ENCODE measurements at regions not wholly inside any gene's neighbourhood (a gene's known extent, or its start where the extent isn't known, plus 50 kb on each side); places are given as distances from the start of the nearest gene placed in this dataset.

DNA sequence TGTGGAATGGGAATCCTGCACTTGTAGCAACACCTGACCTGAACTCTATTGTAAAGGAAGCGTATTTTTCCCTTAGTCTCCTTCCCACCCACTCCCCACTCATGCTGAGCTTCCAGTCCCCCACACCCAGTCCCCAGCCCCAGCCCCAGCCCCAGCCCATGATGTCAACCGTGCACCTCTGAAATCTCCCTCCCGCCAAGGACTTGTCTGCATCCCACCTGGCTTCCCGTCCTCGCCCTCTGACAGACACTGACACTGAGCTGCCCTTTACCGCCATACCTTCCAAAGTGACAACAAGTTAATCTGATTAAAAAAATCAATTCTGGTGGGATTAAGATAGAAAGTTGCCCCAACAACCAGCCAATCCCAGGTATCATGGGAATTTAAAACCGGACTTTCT lies 213.6 kb upstream of the CELF4 start:
- no peak for FAIRE-seq

DNA sequence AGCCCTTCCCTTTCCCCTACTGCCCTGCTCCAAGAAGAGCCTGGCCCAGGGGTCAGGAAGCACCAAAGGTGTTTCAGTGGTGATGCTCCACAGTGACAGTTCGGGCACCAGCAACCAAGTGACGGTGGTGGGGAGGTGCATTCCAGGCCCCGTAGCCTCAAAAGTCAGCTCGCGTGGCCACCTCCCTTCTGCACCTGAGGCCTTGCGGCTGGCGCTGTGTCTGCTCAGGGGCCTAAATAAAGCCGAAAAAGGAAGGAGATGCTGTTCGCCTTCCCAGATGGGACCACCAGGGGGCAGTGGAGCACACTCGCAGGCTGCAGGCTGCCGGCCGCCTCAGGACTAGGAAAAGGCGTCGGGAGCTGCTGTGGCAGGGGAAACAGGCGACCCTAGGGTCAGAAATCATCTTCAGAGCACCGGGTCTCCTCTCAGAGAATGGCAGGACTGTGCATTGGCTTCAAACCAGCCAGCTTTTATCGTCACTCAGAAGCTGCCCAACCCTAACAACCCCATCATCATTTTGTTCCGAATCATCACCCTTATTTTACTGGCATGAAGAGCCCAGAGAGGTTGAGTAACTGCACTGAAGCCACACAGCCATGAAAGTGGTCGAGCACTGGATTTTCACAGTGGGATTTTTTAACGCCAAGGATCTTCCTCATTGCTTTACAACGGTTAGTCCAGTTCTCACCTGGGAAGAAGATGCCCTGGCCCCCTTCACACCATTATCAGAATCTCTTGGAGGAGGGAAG lies 213.0 kb upstream of the CELF4 start:
- DNase-seq (ENCODE audit: insufficient read length, low spot score) (peak; percentile 35), FAIRE-seq (no peak)

More for the DNA sequence above, 213.6 kb upstream of the CELF4 start:
- DNase-seq (ENCODE audit: insufficient read length, low spot score) = no peak

DNA sequence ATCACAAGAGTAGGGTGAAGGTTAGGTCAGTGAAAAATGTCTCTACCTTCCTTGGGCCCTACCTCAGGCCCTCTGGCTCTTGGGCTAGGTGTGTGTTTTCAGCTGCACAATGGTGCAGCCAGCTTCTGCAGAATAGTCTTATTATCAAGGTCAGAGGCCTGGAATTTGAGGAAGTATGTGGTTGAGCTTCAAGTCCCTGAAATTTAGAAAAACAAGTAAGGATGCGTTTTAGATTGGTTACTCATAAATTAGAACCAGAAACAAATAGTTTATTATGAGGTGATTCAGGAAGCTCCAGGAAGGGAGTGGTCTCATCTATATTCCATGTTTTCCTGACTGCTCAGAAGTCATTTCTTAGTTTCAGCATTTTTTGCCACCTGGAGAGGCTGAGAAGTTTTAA lies 204.2 kb upstream of the CELF4 start:
- no peak for DNase-seq (ENCODE audit: insufficient read length, low spot score)
- no peak for FAIRE-seq

DNA sequence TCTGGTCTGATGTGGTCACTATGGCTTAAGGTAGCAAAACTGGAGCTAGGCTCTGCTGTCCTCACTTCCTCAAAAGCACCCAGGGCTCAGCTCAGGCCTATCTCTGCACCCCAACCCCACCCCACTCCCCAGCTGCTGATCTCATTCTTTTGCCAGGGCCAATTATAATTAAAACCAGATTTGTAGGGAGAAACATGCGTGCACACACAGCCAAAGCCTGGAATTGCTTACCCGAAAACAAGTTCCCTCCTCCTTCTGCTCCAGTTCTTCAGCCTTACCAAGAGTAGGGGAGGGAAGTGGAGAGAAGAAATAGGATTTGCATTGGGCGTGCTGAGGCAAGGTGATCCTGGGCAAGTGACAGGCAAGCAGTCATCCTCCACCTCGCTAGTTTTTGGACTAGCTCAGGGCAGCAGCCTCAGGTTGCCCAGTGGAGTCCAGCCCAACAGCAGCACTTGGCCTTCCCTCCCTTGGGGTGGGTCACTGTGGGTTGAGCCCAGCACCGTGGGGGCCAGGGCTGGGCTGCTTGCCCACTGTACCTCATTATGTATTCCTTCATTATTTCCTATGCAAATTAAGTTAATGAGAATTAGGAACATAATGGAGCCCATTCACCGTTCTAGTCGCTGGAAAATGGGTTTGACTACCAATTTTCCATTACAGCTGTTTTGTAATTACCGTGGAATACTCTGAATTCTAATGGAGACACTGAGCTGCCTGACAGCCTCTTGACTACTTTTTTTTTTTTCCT lies 199.1 kb upstream of the CELF4 start:
- no peak for DNase-seq (ENCODE audit: insufficient read length, low spot score)
- FAIRE-seq = no peak

DNA sequence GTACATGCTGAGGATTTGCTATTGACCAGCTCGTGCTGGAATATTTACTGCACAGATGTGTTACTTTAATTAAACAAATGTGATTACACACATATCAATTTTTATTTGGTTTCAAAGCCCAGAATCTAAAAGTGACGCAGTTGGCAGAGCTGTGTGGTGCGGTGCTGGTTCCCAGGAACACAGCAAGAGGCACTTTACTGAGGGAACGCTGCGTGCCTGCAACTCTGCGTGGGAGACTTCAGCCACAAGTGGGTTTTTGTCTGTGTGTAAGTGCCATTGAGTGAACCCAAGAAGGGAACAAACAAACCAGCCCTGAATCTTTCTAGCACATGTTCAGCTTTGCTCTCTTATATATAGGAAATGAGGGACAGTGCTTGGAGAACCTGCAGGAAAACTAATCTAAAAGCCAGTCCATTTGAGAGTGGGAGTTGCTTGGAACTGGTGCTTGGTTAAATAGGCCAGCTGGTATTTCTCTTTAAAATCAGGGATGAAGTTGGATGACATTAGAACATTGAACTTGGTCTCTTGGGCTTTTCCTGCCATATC lies 196.6 kb upstream of the CELF4 start:
- FAIRE-seq = no peak

DNA sequence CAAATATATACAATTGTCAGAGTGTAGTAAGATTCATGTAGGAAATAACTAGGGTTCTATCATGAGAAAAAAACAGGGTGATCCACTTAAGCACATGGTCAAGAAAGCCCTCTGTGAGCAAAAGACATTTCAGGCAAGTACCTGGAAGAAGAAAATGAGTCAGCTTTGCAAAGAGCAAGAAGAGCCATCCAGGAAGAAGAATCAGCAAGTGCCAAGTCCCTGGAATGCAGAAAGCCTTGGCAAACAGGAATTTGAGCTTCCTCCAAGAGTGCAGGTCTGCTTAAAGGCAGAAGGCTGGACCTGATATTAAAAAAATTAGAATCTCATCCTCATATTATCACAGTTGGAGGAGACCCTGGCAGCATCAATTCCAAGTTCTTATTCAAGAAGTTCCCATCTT lies 188.5 kb upstream of the CELF4 start:
- FAIRE-seq = no peak
- no peak for DNase-seq (ENCODE audit: insufficient read length, low spot score)

More for the DNA sequence above, 196.6 kb upstream of the CELF4 start:
- DNase-seq (ENCODE audit: insufficient read length, low spot score) = no peak

DNA sequence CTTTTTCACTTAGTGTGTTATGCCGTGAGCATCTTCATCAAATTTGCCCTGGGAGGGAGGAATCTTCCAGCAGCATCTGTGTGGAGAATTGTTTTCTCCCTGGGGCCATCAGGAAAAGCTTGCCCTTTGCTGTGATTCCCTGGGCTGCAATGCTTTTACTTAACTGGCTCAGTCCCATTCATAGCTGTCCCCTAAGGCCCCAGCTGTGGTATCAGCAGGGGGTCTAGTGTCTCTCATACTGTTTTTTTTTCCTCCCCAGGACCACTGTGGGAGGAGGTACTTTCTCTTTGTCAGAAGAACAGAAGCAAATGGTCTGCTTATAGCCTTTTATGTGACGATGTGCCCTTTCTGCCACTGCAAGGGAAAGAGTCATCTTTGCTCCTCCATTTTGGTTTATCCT lies 176.8 kb upstream of the CELF4 start:
- FAIRE-seq (no peak), DNase-seq (ENCODE audit: insufficient read length, low spot score) (no peak)

DNA sequence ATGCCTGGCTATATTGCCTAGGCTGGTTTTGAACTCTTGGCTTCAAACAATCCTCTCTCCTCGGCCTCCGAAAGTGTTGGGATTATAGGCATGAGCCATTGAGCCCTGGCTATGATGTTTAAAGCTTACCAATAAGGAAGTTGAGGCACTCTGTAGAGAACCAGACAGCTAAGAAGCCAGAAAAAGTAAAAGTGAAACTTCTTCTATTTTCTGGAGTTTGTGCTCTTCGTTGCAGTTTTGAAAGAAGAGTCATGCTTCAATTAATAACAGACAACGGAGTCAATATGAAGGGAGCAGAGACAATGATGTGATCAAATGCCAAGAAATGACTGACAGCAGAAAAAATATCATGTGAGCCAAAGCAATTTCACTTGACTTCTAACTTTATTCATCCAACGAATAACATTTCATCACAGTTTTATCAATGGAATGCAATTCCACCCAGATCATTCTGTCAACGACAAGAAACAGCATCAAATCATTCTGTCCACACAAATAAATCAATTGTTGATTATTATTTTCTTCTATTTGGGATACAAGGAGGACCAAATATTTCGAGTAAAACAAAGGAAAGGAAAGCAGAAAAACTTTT lies 175.5 kb upstream of the CELF4 start:
- DNase-seq (ENCODE audit: insufficient read length, low spot score) (no peak), FAIRE-seq (no peak)

DNA sequence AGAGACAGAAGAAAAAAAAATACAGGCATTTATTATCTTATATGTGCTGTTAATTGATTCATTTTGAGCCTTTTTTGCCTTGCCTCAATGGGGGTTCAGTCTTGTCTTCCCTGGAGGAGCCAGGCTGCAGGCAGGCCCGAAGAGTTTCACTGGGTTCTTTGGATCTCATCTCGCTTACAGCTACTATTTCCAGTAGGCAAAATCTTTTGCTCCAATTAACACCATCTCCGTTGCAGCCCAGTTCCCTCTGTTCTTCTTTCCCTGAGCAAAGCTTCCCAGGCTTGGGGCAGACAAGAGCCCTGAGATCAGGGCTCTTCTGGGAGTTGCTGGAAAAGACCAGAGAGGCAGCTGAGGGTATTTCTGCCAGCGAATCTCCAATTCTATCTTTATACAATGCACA lies 168.8 kb upstream of the CELF4 start:
- FAIRE-seq = no peak
- no peak for DNase-seq (ENCODE audit: insufficient read length, low spot score)

DNA sequence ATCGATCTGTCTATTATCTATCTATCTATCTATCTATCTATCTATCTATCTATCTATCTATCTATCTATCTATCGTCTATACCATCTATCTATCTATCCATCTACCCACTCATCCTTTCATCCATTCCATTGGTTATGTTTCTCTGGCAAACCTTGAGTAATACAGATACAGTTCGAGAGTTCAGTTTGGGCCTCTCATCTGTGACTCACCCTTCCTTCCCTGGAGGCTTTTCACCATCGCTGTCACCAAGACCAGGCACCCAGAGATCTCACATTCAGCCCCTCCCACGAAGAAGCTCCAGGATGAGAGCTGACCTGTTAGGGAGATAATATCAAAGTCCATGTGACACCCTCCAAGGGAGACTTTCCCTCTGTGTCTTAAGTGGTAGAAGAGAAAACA lies 164.1 kb upstream of the CELF4 start:
- DNase-seq (ENCODE audit: insufficient read length, low spot score) (no peak), FAIRE-seq (no peak)

DNA sequence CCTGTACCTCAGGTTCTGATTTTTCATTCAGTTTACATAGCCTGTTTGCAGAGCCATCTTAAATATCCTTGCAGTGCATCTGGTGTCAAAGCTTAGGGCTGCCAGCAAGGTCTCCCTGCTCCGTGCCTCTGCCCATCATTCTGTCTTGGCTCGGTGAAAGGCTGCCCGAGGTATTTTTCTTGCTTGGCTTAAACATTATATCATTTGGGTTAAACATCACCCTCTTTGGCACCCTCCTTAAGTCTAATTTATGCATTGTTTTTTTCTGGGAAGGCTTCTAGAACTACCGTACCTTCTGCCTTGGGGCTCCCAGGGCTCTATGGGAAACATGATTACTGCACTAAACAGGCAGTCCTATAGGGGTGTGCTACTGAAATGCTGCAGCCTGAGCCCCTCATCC lies 158.6 kb upstream of the CELF4 start:
- FAIRE-seq (no peak), DNase-seq (ENCODE audit: insufficient read length, low spot score) (no peak)

DNA sequence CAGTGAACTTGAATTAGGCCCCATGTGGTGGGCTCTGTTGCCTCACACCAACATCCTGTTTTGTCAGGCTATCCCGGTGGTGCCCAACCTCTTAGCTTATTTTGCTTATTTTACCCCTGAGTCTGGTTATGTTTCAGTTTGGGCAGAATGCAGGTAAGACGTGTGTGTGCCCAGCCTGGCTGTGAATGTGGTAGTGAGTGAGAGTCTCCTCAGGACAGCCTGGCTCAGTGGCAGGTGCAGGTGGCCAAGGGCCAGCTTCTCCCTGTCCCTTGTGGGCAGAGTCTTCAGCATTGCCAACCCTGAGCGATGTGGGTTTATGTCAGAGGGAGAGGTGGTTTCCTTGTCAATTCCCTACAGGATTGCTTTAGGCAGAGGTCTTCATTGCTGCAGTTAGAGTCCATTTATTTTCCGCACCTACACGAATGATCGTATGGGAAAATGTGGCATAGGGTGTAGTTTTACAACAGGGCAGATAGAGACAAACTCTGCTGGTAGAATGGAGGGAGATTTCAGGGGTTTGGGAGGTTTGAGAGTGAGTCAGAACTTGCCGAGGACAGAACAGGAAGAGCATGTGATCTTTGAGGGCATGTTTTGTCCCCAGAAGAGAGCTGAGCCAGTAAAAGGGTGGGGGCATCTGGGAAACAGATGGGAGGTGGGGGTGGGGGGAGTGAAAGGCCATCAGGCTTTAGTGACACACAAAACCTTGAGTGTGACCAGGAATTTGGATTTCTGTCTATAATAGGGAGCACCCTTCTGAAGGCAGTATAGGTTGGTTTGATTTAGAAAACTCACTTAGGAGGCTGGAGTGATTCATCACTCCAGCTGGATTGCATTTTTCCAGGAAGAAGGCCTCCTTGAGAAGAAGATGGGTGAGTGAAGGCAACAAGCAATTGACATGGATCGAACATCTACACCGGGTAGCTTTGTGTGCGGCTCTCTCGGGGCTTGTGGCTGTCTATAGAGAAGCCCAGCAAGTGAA lies 156.2 kb upstream of the CELF4 start:
- FAIRE-seq (no peak), DNase-seq (ENCODE audit: insufficient read length, low spot score) (no peak)

DNA sequence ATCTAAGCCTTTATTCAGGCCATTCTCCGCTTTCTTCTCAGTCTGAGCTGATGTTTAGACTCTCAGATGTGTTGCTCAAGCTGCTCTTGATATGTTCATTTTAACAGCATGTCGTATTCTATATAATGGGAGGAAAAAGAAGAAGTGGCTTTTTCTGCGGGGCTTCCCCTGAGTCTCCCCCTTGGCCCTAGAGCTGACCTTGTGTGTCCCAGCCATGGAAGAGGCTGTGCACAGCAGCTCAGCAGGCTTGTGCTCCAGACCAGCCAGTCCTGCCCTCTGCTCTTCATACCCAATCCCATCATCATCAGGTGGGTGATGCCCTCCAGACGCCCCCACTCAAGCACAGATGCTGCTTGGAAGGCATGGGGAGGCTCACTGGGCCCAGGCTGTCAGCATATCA lies 155.1 kb upstream of the CELF4 start:
- DNase-seq (ENCODE audit: insufficient read length, low spot score) (no peak), FAIRE-seq (no peak)

DNA sequence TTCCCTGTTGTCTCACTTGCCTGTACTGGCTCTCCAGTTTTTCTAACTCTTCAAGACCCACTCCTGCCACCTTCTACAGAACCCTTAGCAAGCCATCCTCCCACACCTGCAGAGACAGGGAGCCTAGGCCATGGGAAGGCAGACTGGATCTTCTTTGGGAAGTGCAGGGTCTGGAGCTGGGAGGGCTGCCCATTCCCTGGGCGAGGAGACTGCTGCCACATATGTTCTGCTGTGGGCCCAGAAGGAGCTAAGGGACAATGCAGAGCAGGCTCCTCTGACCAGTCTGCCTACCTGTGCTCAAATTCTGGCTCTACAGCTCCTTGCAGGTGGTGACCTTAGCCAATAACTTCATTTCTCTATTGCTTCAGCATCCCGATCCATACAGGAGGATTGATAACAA lies 152.1 kb upstream of the CELF4 start:
- DNase-seq (ENCODE audit: insufficient read length, low spot score) (no peak), FAIRE-seq (no peak)

DNA sequence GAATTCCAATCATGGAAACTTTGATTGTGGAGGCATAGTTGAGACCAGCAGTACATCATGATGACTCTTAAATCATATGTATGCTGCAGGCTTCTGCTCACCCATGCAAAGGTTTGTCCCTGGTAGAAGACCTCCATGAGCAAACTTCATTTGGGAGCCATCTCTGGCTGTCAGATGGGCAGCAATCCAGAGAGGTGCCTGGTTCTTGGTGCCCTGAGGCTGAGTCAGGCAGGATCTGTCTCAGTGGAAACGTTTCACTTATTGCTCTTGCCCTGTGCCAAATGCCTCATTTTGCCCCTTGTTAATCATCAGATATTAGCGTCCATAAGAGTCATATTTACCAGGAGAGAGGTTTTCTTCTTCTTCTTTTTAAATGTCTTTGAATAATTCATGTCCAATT lies 151.5 kb upstream of the CELF4 start:
- no peak for FAIRE-seq
- no peak for DNase-seq (ENCODE audit: insufficient read length, low spot score)

DNA sequence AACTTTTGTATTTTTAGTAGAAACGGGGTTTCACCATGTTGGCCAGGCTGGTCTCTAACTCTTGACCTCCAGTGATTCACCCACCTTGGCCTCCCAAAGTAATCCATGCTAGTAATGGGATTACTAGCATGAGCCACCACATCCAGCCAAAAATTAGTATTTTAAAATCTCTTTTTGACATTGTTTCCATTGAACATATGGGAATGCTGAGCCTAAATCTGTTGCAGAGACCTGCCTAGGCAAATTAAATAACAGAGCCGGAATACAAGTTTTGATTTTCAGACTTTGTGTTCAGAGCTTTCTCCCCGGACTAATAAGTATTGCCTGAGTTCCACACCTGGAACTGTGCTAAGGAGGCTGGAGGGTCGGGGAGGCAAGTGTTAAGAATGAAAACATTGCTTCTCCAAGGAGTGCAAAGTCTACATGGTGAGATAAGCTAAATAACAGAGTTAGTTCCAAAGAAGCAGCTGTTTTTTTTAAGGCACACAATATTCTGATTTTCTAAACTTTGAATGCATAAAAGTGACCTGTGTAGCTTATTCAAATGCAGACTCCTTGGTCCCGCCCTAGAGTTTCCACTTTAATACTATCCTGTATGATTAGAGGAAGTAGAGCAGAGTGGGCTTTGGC lies 150.6 kb upstream of the CELF4 start:
- DNase-seq (ENCODE audit: insufficient read length, low spot score) = no peak
- FAIRE-seq = no peak

DNA sequence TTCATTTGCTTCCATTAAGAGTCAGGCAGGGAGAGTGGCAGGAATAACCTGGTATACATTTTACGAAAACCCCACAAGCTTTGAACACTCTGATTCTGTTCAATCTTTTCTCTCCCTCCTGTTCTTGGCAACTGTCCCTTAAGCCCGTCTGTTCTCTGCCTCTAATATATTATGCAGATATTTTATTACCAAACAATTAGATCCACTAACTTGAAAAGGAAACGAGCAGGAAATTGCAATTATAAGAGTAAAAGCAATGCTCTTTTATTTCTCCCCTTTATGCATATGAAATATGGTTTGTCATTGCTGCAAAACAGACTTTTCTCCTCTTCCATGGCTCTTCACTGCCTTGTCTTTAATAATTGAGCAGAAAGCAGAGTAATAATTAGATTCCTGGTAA lies 149.1 kb upstream of the CELF4 start:
- no peak for DNase-seq (ENCODE audit: insufficient read length, low spot score)
- no peak for FAIRE-seq

DNA sequence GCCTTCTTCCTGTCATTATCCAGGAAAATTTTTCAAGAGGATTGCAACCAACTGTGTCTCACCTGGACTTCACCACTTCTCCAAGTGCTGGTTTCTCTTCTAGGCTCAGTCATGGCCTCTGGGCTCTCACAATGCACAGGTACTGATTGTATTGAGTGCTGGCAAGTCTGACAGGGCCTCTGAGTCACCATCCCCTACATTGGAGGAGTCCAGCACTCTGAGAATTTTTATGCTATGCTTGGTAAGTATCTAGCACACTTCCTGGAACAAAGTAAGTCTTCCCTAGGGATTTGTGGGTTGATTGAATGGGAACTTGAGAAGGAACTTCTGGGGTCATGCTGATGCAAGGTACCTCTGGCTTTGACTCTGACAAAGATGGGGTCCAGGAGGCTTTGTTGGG lies 147.2 kb upstream of the CELF4 start:
- no peak for DNase-seq (ENCODE audit: insufficient read length, low spot score)
- FAIRE-seq = no peak

DNA sequence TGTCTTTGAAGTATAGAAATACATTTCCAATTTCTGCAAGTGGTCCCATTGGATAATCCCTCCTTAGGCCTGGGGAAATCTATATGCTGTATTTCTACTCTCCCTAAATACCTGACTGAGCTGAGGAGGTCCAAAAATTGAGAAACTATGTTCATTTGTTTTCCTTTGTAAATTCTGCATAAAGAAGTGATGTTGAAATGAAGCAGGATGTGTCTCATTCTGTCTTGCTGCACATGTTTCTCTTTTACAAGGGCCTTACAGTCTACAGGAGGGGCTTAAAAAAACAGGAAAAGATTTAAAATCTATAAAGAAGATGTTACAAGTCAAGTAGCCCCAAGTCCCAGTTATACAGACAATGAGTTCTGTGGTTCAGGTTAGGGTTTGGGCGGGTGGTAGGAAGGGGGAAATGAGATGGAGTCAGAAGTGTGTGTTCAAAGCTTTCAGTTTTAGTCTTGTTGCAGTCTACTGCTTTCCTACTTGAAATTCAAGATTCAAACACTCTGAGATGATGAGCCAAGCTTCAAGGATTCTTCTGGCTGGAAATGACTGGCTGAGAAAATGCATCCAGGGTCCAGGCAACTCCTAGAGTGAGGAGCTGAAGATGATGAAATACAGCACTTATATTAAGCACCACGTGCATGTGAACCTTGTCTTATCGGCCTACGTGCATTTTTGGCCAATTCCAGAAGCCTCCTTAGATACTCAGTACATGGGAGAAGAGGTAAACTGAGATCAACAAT lies 146.3 kb upstream of the CELF4 start:
- FAIRE-seq = no peak
- DNase-seq (ENCODE audit: insufficient read length, low spot score) = no peak
